NT2/D1 (cell line): ENCODE measurements at regions not wholly inside any gene's neighbourhood (a gene's known extent, or its start where the extent isn't known, plus 50 kb on each side); places are given as distances from the start of the nearest gene placed in this dataset.
"Not testable (repeated sequence)": the region's sequence is repeated elsewhere in the genome, so short reads cannot be mapped to it uniquely, and the experiment has no call there.

ENCODE experiments used
- SUZ12 ChIP-seq: IDR thresholded peaks from 2 replicates; pipeline ENCODE4 v1.6.1; 2011; ENCODE audit not compliant: insufficient read length, insufficient read depth; ENCODE audit errors: extremely low read depth
- YY1 ChIP-seq: IDR thresholded peaks from 2 replicates; pipeline ENCODE4 v1.6.1; 2011; ENCODE audit not compliant: insufficient read length, insufficient read depth

- not testable (repeated sequence) for TF ChIP-seq YY1, SUZ12
Observed at GRCh38 chr2:57418859-57419346, 627.7 kb upstream of the VRK2 start.
